HG03045 (cell line): ENCODE measurements at regions not wholly inside any gene's neighbourhood (a gene's known extent, or its start where the extent isn't known, plus 50 kb on each side); places are given as distances from the start of the nearest gene placed in this dataset.
"Not testable (repeated sequence)": the region's sequence is repeated elsewhere in the genome, so short reads cannot be mapped to it uniquely, and the experiment has no call there.

ENCODE experiments used
- ATAC-seq: cut with Tn5 transposase; IDR thresholded peaks from one replicate; pipeline ENCODE4 v1.9.1; 2021; ENCODE audit warnings: mild to moderate bottlenecking, moderate library complexity; ENCODE audit not compliant: unreplicated experiment

- ATAC-seq: no peak
Measured at GRCh38 chr3:34046154-34046553, 247.7 kb downstream of the PDCD6IP start.

GRCh38 chr3:34053626-34054025, 255.2 kb downstream of the PDCD6IP start:
- ATAC-seq: no peak

GRCh38 chr3:34056181-34056910, 257.9 kb downstream of the PDCD6IP start:
- ATAC-seq: peak; percentile 4

GRCh38 chr3:34056951-34057390, 258.5 kb downstream of the PDCD6IP start:
- peak; percentile 97 for ATAC-seq

- ATAC-seq: not testable (repeated sequence)
Measured at GRCh38 chr3:34060995-34061394, 262.6 kb downstream of the PDCD6IP start.

- ATAC-seq: no peak
Measured at GRCh38 chr3:34065901-34066300, 267.5 kb downstream of the PDCD6IP start.

GRCh38 chr3:34066328-34066727, 267.9 kb downstream of the PDCD6IP start:
- no peak for ATAC-seq

- no peak for ATAC-seq
Measured at GRCh38 chr3:34066999-34067398, 268.6 kb downstream of the PDCD6IP start.

GRCh38 chr3:34067536-34068051, 269.2 kb downstream of the PDCD6IP start:
- no peak for ATAC-seq

GRCh38 chr3:34068505-34068904, 270.1 kb downstream of the PDCD6IP start:
- no peak for ATAC-seq

- ATAC-seq: peak; percentile 57
Measured at GRCh38 chr3:34070831-34071585, 272.6 kb downstream of the PDCD6IP start.

- no peak for ATAC-seq
Measured at GRCh38 chr3:34072297-34072696, 273.9 kb downstream of the PDCD6IP start.

GRCh38 chr3:34073111-34073510, 274.7 kb downstream of the PDCD6IP start:
- ATAC-seq: no peak

GRCh38 chr3:34073961-34074360, 275.5 kb downstream of the PDCD6IP start:
- no peak for ATAC-seq

GRCh38 chr3:34075975-34076374, 277.5 kb downstream of the PDCD6IP start:
- no peak for ATAC-seq

- ATAC-seq: no peak
Measured at GRCh38 chr3:34077417-34078195, 279.2 kb downstream of the PDCD6IP start.

- no peak for ATAC-seq
Measured at GRCh38 chr3:34078418-34078817, 280.0 kb downstream of the PDCD6IP start.

- not testable (repeated sequence) for ATAC-seq
Measured at GRCh38 chr3:34079849-34080248, 281.4 kb downstream of the PDCD6IP start.

GRCh38 chr3:34090379-34090778, 291.9 kb downstream of the PDCD6IP start:
- ATAC-seq: not testable (repeated sequence)

- no peak for ATAC-seq
Measured at GRCh38 chr3:34090876-34091275, 292.4 kb downstream of the PDCD6IP start.

- not testable (repeated sequence) for ATAC-seq
Measured at GRCh38 chr3:34094280-34094679, 295.9 kb downstream of the PDCD6IP start.
